ENCODE measurements at regions not wholly inside any gene's neighbourhood (a gene's known extent, or its start where the extent isn't known, plus 50 kb on each side); places are given as distances from the start of the nearest gene placed in this dataset.

- DNase-seq (no peak), ATAC-seq (ENCODE audit: insufficient read depth, low read depth) (peak; percentile 66)
- H3K4me3 ChIP-seq (ENCODE audit: low read depth in 1 of 2, low read length in 2 of 2), result no peak overlapping the region
- no peak overlapping the region for H3K27ac ChIP-seq (ENCODE audit: low read length)
- H3K36me3 ChIP-seq (ENCODE audit: insufficient read depth, low read length), result peaks cover 87% of the 10 kb centered on the region
- H2AFZ ChIP-seq (ENCODE audit: low read depth, low read length), result no peak overlapping the region
- H3K27me3 ChIP-seq (ENCODE audit: insufficient read depth, low read length, poor library complexity), result no peaks in the 10 kb centered on the region
- no peak overlapping the region for H3K4me2 ChIP-seq (ENCODE audit: insufficient read depth, low read length)
- TF ChIP-seq EZH2 (IDR thresholded peaks at IDR 0.05; ENCODE audit: borderline replicate concordance, low read depth, low read length, severe bottlenecking), result no peak
- TF ChIP-seq, protein P1, sequence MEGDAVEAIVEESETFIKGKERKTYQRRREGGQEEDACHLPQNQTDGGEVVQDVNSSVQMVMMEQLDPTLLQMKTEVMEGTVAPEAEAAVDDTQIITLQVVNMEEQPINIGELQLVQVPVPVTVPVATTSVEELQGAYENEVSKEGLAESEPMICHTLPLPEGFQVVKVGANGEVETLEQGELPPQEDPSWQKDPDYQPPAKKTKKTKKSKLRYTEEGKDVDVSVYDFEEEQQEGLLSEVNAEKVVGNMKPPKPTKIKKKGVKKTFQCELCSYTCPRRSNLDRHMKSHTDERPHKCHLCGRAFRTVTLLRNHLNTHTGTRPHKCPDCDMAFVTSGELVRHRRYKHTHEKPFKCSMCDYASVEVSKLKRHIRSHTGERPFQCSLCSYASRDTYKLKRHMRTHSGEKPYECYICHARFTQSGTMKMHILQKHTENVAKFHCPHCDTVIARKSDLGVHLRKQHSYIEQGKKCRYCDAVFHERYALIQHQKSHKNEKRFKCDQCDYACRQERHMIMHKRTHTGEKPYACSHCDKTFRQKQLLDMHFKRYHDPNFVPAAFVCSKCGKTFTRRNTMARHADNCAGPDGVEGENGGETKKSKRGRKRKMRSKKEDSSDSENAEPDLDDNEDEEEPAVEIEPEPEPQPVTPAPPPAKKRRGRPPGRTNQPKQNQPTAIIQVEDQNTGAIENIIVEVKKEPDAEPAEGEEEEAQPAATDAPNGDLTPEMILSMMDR (IDR thresholded peaks at IDR 0.05; ENCODE audit: borderline replicate concordance, extremely low read depth, low read length, poor library complexity, severe bottlenecking), result no peak
- H3K9ac ChIP-seq (ENCODE audit: low read depth, low read length), result no peak overlapping the region
- no peaks in the 10 kb centered on the region for H3K9me3 ChIP-seq (ENCODE audit: insufficient read depth, low read length, severe bottlenecking)
- peaks cover 5% of the 10 kb centered on the region for H3K79me2 ChIP-seq (ENCODE audit: insufficient read depth, low read length)
- no peaks in the 10 kb centered on the region for H3K4me1 ChIP-seq (ENCODE audit: insufficient read depth, low read length)
- H4K20me1 ChIP-seq (ENCODE audit: insufficient read depth, low read length), result peaks cover 22% of the 10 kb centered on the region
These were observed 143.4 kb upstream of the KLF14 start for GRCh38 chr7:130877236-130877990.

DNA sequence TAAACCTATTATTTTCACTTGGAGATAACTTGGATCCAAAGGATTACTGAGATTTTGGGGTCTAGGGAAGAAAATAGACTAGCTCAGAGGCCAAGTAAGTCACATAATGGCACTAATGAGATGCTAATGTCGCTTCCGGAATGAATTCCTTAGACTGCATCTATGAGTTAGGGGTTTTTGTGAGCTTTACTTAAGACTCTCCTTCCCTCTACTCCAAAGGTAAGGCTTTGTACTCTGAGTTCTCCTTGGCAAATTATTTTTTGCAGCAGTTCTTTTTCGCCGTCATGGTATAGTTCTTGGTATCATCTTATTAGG lies 143.9 kb upstream of the KLF14 start:
- Histone ChIP-seq H3K9ac (ENCODE audit: low read depth, low read length) (no peak overlapping the region), H3K79me2 (ENCODE audit: insufficient read depth, low read length) (peaks cover 5% of the 10 kb centered on the region), H3K27ac (ENCODE audit: low read length) (no peak overlapping the region), H3K4me2 (ENCODE audit: insufficient read depth, low read length) (no peak overlapping the region), H3K9me3 (ENCODE audit: insufficient read depth, low read length, severe bottlenecking) (no peaks in the 10 kb centered on the region), H3K4me1 (ENCODE audit: insufficient read depth, low read length) (no peaks in the 10 kb centered on the region), H3K4me3 (ENCODE audit: low read depth in 1 of 2, low read length in 2 of 2) (no peak overlapping the region), H3K36me3 (ENCODE audit: insufficient read depth, low read length) (peaks cover 87% of the 10 kb centered on the region), H2AFZ (ENCODE audit: low read depth, low read length) (no peak overlapping the region), H4K20me1 (ENCODE audit: insufficient read depth, low read length) (peaks cover 28% of the 10 kb centered on the region), H3K27me3 (ENCODE audit: insufficient read depth, low read length, poor library complexity) (no peaks in the 10 kb centered on the region)
- TF ChIP-seq EZH2 (IDR thresholded peaks at IDR 0.05; ENCODE audit: borderline replicate concordance, low read depth, low read length, severe bottlenecking), result no peak
- TF ChIP-seq, protein P1 (IDR thresholded peaks at IDR 0.05; ENCODE audit: borderline replicate concordance, extremely low read depth, low read length, poor library complexity, severe bottlenecking), result no peak
- no peak for ATAC-seq (ENCODE audit: insufficient read depth, low read depth)
- DNase-seq, result no peak

GRCh38 chr7:130878785-130879184 lies 144.8 kb upstream of the KLF14 start:
- no peaks in the 10 kb centered on the region for H3K27me3 ChIP-seq (ENCODE audit: insufficient read depth, low read length, poor library complexity)

More at GRCh38 chr7:130878785-130879184, 144.8 kb upstream of the KLF14 start:
- Histone ChIP-seq H3K4me3 (ENCODE audit: low read depth in 1 of 2, low read length in 2 of 2) (no peak overlapping the region), H3K4me1 (ENCODE audit: insufficient read depth, low read length) (no peaks in the 10 kb centered on the region), H2AFZ (ENCODE audit: low read depth, low read length) (no peak overlapping the region), H3K36me3 (ENCODE audit: insufficient read depth, low read length) (peaks cover 86% of the 10 kb centered on the region), H3K27ac (ENCODE audit: low read length) (no peak overlapping the region), H4K20me1 (ENCODE audit: insufficient read depth, low read length) (peaks cover 32% of the 10 kb centered on the region), H3K9me3 (ENCODE audit: insufficient read depth, low read length, severe bottlenecking) (no peaks in the 10 kb centered on the region), H3K4me2 (ENCODE audit: insufficient read depth, low read length) (no peak overlapping the region), H3K9ac (ENCODE audit: low read depth, low read length) (no peak overlapping the region), H3K79me2 (ENCODE audit: insufficient read depth, low read length) (peaks cover 5% of the 10 kb centered on the region)
- ATAC-seq (ENCODE audit: insufficient read depth, low read depth) (no peak), DNase-seq (no peak)
- TF ChIP-seq EZH2 (IDR thresholded peaks at IDR 0.05; ENCODE audit: borderline replicate concordance, low read depth, low read length, severe bottlenecking), result no peak
- TF ChIP-seq, protein P1 (IDR thresholded peaks at IDR 0.05; ENCODE audit: borderline replicate concordance, extremely low read depth, low read length, poor library complexity, severe bottlenecking), result no peak
